ENCODE measurements at regions not wholly inside any gene's neighbourhood (a gene's known extent, or its start where the extent isn't known, plus 50 kb on each side); places are given as distances from the start of the nearest gene placed in this dataset.
"Not testable (repeated sequence)": the region's sequence is repeated elsewhere in the genome, so short reads cannot be mapped to it uniquely, and the experiment has no call there.

GRCh38 chr5:109283086-109283485 is 126.7 kb downstream of the PJA2 start:
- not testable (repeated sequence) for DNase-seq (ENCODE audit: low read depth); H3K4me3 ChIP-seq (ENCODE audit: low read depth, low read length)

GRCh38 chr5:109281136-109281690 is 128.6 kb downstream of the PJA2 start:
- no peak for DNase-seq (ENCODE audit: low read depth)
- TF ChIP-seq POLR2A (IDR thresholded peaks at IDR 0.05; ENCODE audit: extremely low read depth, insufficient read length): no peak
- H3K4me3 ChIP-seq (ENCODE audit: low read depth, low read length): no peak overlapping the region

- TF ChIP-seq POLR2A (IDR thresholded peaks at IDR 0.05; ENCODE audit: extremely low read depth, insufficient read length): no peak
- no peak overlapping the region for H3K4me3 ChIP-seq (ENCODE audit: low read depth, low read length)
- no peak for DNase-seq (ENCODE audit: low read depth)
Measured at GRCh38 chr5:109278141-109278540, 131.6 kb downstream of the PJA2 start.

GRCh38 chr5:109275919-109276318 is 133.9 kb downstream of the PJA2 start:
- no peak for DNase-seq (ENCODE audit: low read depth)
- no peak overlapping the region for H3K4me3 ChIP-seq (ENCODE audit: low read depth, low read length)
- no peak for TF ChIP-seq MAX (IDR thresholded peaks at IDR 0.05; ENCODE audit: low read depth, low read length)
- TF ChIP-seq POLR2A (IDR thresholded peaks at IDR 0.05; ENCODE audit: extremely low read depth, insufficient read length): no peak
- no peak for TF ChIP-seq MYC (IDR thresholded peaks at IDR 0.05; ENCODE audit: low read depth, low read length)
- TF ChIP-seq CTCF (IDR thresholded peaks at IDR 0.05; ENCODE audit: low read depth, low read length): no peak

GRCh38 chr5:109273594-109273993 is 136.2 kb downstream of the PJA2 start:
- no peak overlapping the region for H3K4me3 ChIP-seq (ENCODE audit: low read depth, low read length)
- no peak for TF ChIP-seq MAX (IDR thresholded peaks at IDR 0.05; ENCODE audit: low read depth, low read length)
- no peak for TF ChIP-seq CTCF (IDR thresholded peaks at IDR 0.05; ENCODE audit: low read depth, low read length)
- TF ChIP-seq POLR2A (IDR thresholded peaks at IDR 0.05; ENCODE audit: extremely low read depth, insufficient read length): no peak
- no peak for TF ChIP-seq MYC (IDR thresholded peaks at IDR 0.05; ENCODE audit: low read depth, low read length)

GRCh38 chr5:109267283-109267682 is 142.5 kb downstream of the PJA2 start:
- no peak for TF ChIP-seq POLR2A (IDR thresholded peaks at IDR 0.05; ENCODE audit: extremely low read depth, insufficient read length)
- no peak for TF ChIP-seq CTCF (IDR thresholded peaks at IDR 0.05; ENCODE audit: low read depth, low read length)
- no peak for TF ChIP-seq MYC (IDR thresholded peaks at IDR 0.05; ENCODE audit: low read depth, low read length)
- TF ChIP-seq MAX (IDR thresholded peaks at IDR 0.05; ENCODE audit: low read depth, low read length): no peak
- no peak overlapping the region for H3K4me3 ChIP-seq (ENCODE audit: low read depth, low read length)
- DNase-seq (ENCODE audit: low read depth): no peak

More at GRCh38 chr5:109273594-109273993, 136.2 kb downstream of the PJA2 start:
- no peak for DNase-seq (ENCODE audit: low read depth)

GRCh38 chr5:109258755-109259154 is 151.0 kb downstream of the PJA2 start:
- H3K4me3 ChIP-seq (ENCODE audit: low read depth, low read length): no peak overlapping the region
- DNase-seq (ENCODE audit: low read depth): no peak

More at GRCh38 chr5:109258755-109259154, 151.0 kb downstream of the PJA2 start:
- TF ChIP-seq POLR2A (IDR thresholded peaks at IDR 0.05; ENCODE audit: extremely low read depth, insufficient read length): no peak
- no peak for TF ChIP-seq CTCF (IDR thresholded peaks at IDR 0.05; ENCODE audit: low read depth, low read length)
- TF ChIP-seq MYC (IDR thresholded peaks at IDR 0.05; ENCODE audit: low read depth, low read length): no peak
- no peak for TF ChIP-seq MAX (IDR thresholded peaks at IDR 0.05; ENCODE audit: low read depth, low read length)

All from NB4 (cell line).